Endothelial cell of umbilical vein (primary cell): ENCODE measurements at regions not wholly inside any gene's neighbourhood (a gene's known extent, or its start where the extent isn't known, plus 50 kb on each side); places are given as distances from the start of the nearest gene placed in this dataset.
"Not testable (repeated sequence)": the region's sequence is repeated elsewhere in the genome, so short reads cannot be mapped to it uniquely, and the experiment has no call there.

Experiments
- BruUV-seq: library from RNA; stranded (reverse); fragments of 400-500 nt; replicated peaks from 2 replicates; lab custom pipeline; 2021; lab: Mats Ljungman, UMichigan
- CTCF ChIA-PET: fragments of 300-600, 350-600 bp; sonication (Branson Sonifier 250); formaldehyde crosslinking; loops from one replicate; lab custom pipeline; 2021; ENCODE audit warnings: antibody characterized with exemption, inconsistent platforms; lab: Charles Lee
- POLR2A ChIA-PET: fragments of 300-600, 350-600 bp; sonication (Branson Sonifier 250); formaldehyde crosslinking; loops from one replicate; lab custom pipeline; 2021; ENCODE audit warnings: antibody characterized with exemption, inconsistent platforms; lab: Charles Lee
- DNase-seq: peaks from one replicate; pipeline ENCODE4 v3.0.0-alpha.2; 2011; ENCODE audit warnings: low read depth, low spot score
- FAIRE-seq: peaks from 2 replicates; lab custom pipeline; 2011; peaks lifted over from hg19 to GRCh38; lab: Jason Lieb, UNC
- H2AFZ ChIP-seq: 2 replicates; pipeline ENCODE4 v1.6.0; 2012; ENCODE audit warnings: low read depth, low read length, control low read depth, inconsistent platforms
- H3K27ac ChIP-seq: 2 replicates; pipeline ENCODE4 v1.5.1; 2011; ENCODE audit warnings: low read depth, mild to moderate bottlenecking, control low read depth, low read length, moderate library complexity; ENCODE audit not compliant: insufficient read depth
- H3K27me3 ChIP-seq, 2 experiments: 2 replicates each; pipeline versions ENCODE4 v1.6.0 to v1.6.1; 2011; ENCODE audit warnings: low read length in 2 of 2, mixed read lengths in 1 of 2; ENCODE audit not compliant: control insufficient read depth in 2 of 2, insufficient read depth in 2 of 2
- H3K36me3 ChIP-seq, 2 experiments: 2 replicates in 1 of 2; 3 replicates in 1 of 2; pipeline ENCODE4 v1.5.1; 2011; ENCODE audit warnings: low read length in 2 of 2, mild to moderate bottlenecking in 1 of 2, moderate library complexity in 1 of 2; ENCODE audit not compliant: control insufficient read depth in 2 of 2, insufficient read depth in 2 of 2; ENCODE audit errors: extremely low read depth in 1 of 2
- H3K4me1 ChIP-seq: 3 replicates; pipeline ENCODE4 v1.5.1; 2011; ENCODE audit warnings: mild to moderate bottlenecking, low read length; ENCODE audit not compliant: control insufficient read depth, insufficient read depth; ENCODE audit errors: extremely low read depth
- H3K4me2 ChIP-seq: 2 replicates; pipeline ENCODE4 v1.6.1; 2011; ENCODE audit warnings: low read length, control low read depth, mixed read lengths; ENCODE audit not compliant: insufficient read depth
- H3K4me3 ChIP-seq, 3 experiments: fragments of 200-600 bp in 1 of 3; sonication (generic), shearing (Covaris generic) in 1 of 3; replicated peaks in 1 of 3; 2 replicates each; pipeline ENCODE4 v1.5.1; 2011 to 2016; ENCODE audit warnings: control low read depth in 3 of 3, low read length in 3 of 3, mild to moderate bottlenecking in 2 of 3, inconsistent platforms in 1 of 3, low read depth in 1 of 3, moderate library complexity in 1 of 3; ENCODE audit not compliant: insufficient read depth in 1 of 3
- H3K79me2 ChIP-seq: 2 replicates; pipeline ENCODE4 v1.6.0; 2012; ENCODE audit warnings: low read length, inconsistent platforms; ENCODE audit not compliant: control insufficient read depth, insufficient read depth
- H3K9ac ChIP-seq: replicated peaks from 2 replicates; pipeline ENCODE3; 2011; ENCODE audit warnings: low read length, control low read depth; ENCODE audit not compliant: insufficient read depth; ENCODE audit errors: extremely low read depth
- H3K9me1 ChIP-seq: replicated peaks from 3 replicates; pipeline ENCODE4 v1.6.0; 2011; ENCODE audit warnings: mild to moderate bottlenecking, low read length; ENCODE audit not compliant: control insufficient read depth, insufficient read depth; ENCODE audit errors: extremely low read depth
- H3K9me3 ChIP-seq: replicated peaks from 2 replicates; pipeline ENCODE4 v1.5.1; 2012; ENCODE audit warnings: low read length, inconsistent platforms; ENCODE audit not compliant: control insufficient read depth, insufficient read depth
- H4K20me1 ChIP-seq: replicated peaks from 2 replicates; pipeline ENCODE3; 2011; ENCODE audit warnings: mild to moderate bottlenecking, low read length; ENCODE audit not compliant: control insufficient read depth, insufficient read depth; ENCODE audit errors: extremely low read depth
- EZH2 ChIP-seq: IDR thresholded peaks from 2 replicates; pipeline ENCODE4 v1.6.1; 2012; ENCODE audit warnings: borderline replicate concordance, low read depth, mild to moderate bottlenecking, moderate library complexity, low read length, inconsistent platforms; ENCODE audit not compliant: severe bottlenecking
- JUN ChIP-seq: IDR thresholded peaks from 2 replicates; pipeline ENCODE4 v1.6.1; 2011; ENCODE audit warnings: borderline replicate concordance, low read depth; ENCODE audit not compliant: insufficient read length, insufficient read depth
- MYC ChIP-seq: IDR thresholded peaks from one replicate; pipeline ENCODE4 v1.6.1; 2011; ENCODE audit warnings: mild to moderate bottlenecking, low read depth, low read length
- POLR2A ChIP-seq: IDR thresholded peaks from 2 replicates; pipeline ENCODE4 v1.6.1; 2012; ENCODE audit warnings: low read depth, mild to moderate bottlenecking, control low read depth, low read length
- dilution Hi-C: fragments of 300-500 bp; cut with MboI; formaldehyde crosslinking; loops from one replicate; pipeline ENCODE4 v1.15.0; 2019; ENCODE audit warnings: low sequenced_read_pairs; ENCODE audit not compliant: extremely low pct_ligation_motif_present
- intact Hi-C: fragments of 100-400 bp; cut with micrococcal nuclease; formaldehyde crosslinking; loops from one replicate; pipeline ENCODE4 v1.10.0; 2022

DNA sequence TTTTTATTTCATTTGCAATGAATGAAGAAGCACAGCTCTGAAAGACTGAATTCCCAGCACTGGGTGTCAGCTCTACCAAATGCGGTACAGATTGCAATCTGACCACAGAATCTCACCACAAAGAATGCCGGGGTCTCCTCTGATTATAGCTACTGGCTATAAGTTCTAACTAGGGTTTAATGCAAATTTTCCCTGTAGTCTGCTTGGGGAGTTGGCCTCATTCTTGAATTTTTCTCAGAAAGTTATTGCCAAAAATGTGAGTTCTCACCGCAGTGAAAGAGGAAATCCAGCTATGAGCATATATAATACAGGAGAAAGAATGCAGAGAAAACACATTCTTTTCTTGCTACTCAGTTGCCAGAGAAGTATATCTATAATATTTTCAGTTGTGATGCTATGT, 1255.7 kb upstream of the LRRTM3 start:
- CTCF ChIA-PET, result no interaction called here
- no peaks in the 10 kb centered on the region for H3K27me3 ChIP-seq
- no peaks in the 10 kb centered on the region for H3K4me1 ChIP-seq
- no TSS peak for BruUV-seq
- DNase-seq, result no peak
- H3K79me2 ChIP-seq, result no peaks in the 10 kb centered on the region
- no peak overlapping the region for H3K4me2 ChIP-seq
- H3K9ac ChIP-seq, result no peak overlapping the region
- POLR2A ChIA-PET, result no interaction called here
- H3K9me1 ChIP-seq, result no peaks in the 10 kb centered on the region
- H3K4me3 ChIP-seq, result no peak overlapping the region
- intact Hi-C loops (no loop called here), dilution Hi-C loops (no loop called here)
- FAIRE-seq, result no peak
- H2AFZ ChIP-seq, result no peak overlapping the region
- H3K9me3 ChIP-seq, result no peaks in the 10 kb centered on the region
- no peaks in the 10 kb centered on the region for H3K36me3 ChIP-seq
- no peaks in the 10 kb centered on the region for H4K20me1 ChIP-seq
- TF ChIP-seq POLR2A, result no peak
- no peak for TF ChIP-seq MYC
- TF ChIP-seq JUN, result no peak
- TF ChIP-seq EZH2, result no peak
- H3K27ac ChIP-seq, result no peak overlapping the region

GRCh38 chr10:65670596-65670995, 1255.2 kb upstream of the LRRTM3 start:
- H3K27ac ChIP-seq, POLR2A ChIA-PET, H3K4me2 ChIP-seq, CTCF ChIA-PET, H3K9ac ChIP-seq, DNase-seq, dilution Hi-C loops, FAIRE-seq, H4K20me1 ChIP-seq, H3K4me1 ChIP-seq, H2AFZ ChIP-seq, H3K9me3 ChIP-seq, BruUV-seq, intact Hi-C loops, H3K9me1 ChIP-seq, H3K4me3 ChIP-seq, H3K79me2 ChIP-seq, H3K27me3 ChIP-seq, H3K36me3 ChIP-seq: not testable (repeated sequence)
